Epithelial cell of proximal tubule (primary cell): ENCODE measurements at regions not wholly inside any gene's neighbourhood (a gene's known extent, or its start where the extent isn't known, plus 50 kb on each side); places are given as distances from the start of the nearest gene placed in this dataset.
A peak's percentile ranks its signal among the peaks of the same experiment; 100 is the strongest.

ENCODE experiments used
- DNase-seq: peaks from one replicate; pipeline ENCODE4 v3.0.0-alpha.2; 2011; ENCODE audit warnings: low read depth
- H3K4me3 ChIP-seq: 2 replicates; pipeline ENCODE4 v1.5.1; 2011; ENCODE audit warnings: low read depth, mild to moderate bottlenecking, low read length
- TF ChIP-seq, protein P1 (sequence below): conservative IDR thresholded peaks from 2 replicates; pipeline ENCODE4 v1.5.1; 2012; ENCODE audit warnings: low read depth, mild to moderate bottlenecking, low read length

DNA sequence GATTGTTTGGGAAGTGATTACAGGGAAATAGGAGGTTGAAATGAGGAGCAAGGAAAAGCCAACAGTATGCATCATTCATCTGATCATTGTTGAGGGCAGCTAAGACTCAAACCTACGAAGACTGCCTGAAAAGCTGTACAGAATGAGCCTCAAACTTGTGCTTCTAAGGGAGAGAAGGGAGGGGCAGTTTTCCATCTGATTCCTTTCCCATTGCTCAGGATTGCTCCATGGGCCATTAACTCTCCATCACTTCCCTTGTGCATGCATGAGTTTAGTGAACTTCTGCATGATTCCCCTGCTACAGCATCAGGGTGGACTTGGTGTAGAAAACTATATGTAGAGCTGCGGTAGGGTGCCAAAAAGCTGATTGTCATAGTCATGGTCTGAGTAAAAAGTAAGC lies 742.7 kb upstream of the SLC35B3 start:
- DNase-seq = no peak
- H3K4me3 ChIP-seq = no peak overlapping the region
- TF ChIP-seq, protein P1, sequence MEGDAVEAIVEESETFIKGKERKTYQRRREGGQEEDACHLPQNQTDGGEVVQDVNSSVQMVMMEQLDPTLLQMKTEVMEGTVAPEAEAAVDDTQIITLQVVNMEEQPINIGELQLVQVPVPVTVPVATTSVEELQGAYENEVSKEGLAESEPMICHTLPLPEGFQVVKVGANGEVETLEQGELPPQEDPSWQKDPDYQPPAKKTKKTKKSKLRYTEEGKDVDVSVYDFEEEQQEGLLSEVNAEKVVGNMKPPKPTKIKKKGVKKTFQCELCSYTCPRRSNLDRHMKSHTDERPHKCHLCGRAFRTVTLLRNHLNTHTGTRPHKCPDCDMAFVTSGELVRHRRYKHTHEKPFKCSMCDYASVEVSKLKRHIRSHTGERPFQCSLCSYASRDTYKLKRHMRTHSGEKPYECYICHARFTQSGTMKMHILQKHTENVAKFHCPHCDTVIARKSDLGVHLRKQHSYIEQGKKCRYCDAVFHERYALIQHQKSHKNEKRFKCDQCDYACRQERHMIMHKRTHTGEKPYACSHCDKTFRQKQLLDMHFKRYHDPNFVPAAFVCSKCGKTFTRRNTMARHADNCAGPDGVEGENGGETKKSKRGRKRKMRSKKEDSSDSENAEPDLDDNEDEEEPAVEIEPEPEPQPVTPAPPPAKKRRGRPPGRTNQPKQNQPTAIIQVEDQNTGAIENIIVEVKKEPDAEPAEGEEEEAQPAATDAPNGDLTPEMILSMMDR = no peak

GRCh38 chr6:9173229-9173628 lies 737.9 kb upstream of the SLC35B3 start:
- TF ChIP-seq, protein P1 = no peak
- no peak for DNase-seq
- no peak overlapping the region for H3K4me3 ChIP-seq

- no peak for DNase-seq
- TF ChIP-seq, protein P1 = no peak
These were observed 736.8 kb upstream of the SLC35B3 start for GRCh38 chr6:9172096-9172495.

DNA sequence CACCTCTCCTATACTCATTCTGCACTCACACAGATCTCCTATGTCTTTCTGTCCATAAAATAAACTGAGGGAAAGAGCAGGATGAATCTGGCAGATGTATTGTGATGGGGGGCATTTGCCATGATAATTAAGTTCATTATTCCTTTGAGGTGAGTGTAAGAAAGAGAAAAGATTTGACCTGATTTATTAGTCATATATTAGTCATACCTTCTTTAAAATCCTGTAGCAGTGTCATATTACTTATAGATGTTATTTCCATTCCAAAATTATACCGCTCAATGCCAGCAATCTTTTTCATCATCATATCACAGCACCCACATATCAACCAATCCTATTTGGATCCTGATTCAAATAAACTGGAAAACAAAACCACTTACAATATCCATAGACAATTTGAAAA lies 733.3 kb upstream of the SLC35B3 start:
- DNase-seq = no peak
- H3K4me3 ChIP-seq = no peak overlapping the region
- TF ChIP-seq, protein P1 = no peak

More at GRCh38 chr6:9172096-9172495, 736.8 kb upstream of the SLC35B3 start:
- H3K4me3 ChIP-seq = no peak overlapping the region

DNA sequence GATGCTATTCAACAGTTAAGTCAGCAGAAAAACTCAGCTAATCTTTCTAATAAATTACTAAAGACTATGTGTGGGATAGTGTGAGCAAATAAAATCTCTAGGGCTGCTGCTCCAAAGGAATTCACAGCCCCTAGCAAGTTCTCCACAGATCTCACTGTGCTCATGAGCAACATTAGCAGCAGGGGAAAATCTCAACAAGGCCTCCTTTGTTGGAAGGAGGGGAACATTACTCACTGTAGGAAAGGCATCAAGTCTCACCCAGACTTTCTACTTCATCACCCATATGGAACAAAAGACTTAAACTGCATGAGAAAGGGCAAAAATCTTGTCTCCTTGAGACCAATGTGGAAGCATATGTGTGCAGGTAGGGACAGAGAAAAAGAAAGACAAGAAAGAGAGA lies 726.4 kb upstream of the SLC35B3 start:
- peak; percentile 59 for DNase-seq
- H3K4me3 ChIP-seq = no peak overlapping the region
- TF ChIP-seq, protein P1 = no peak

GRCh38 chr6:9159051-9159450 lies 723.7 kb upstream of the SLC35B3 start:
- TF ChIP-seq, protein P1 = no peak
- DNase-seq = no peak
- H3K4me3 ChIP-seq = no peak overlapping the region

- TF ChIP-seq, protein P1 = no peak
- H3K4me3 ChIP-seq = no peak overlapping the region
- DNase-seq = no peak
These were observed 720.5 kb upstream of the SLC35B3 start for GRCh38 chr6:9155836-9156235.
